ENCODE measurements at regions not wholly inside any gene's neighbourhood (a gene's known extent, or its start where the extent isn't known, plus 50 kb on each side); places are given as distances from the start of the nearest gene placed in this dataset.

GRCh38 chr5:57845025-57845424 is 362.4 kb upstream of the ACTBL2 start:
- H3K36me3 ChIP-seq (ENCODE audit: insufficient read depth, low read length) = no peaks in the 10 kb centered on the region
- H3K4me3 Mint-ChIP-seq = no peak overlapping the region
- no peaks in the 10 kb centered on the region for H3K4me1 ChIP-seq (ENCODE audit: insufficient read depth, low read length)
- no peaks in the 10 kb centered on the region for H3K9me3 ChIP-seq (ENCODE audit: low read length)
- no peaks in the 10 kb centered on the region for H3K4me1 Mint-ChIP-seq
- no peaks in the 10 kb centered on the region for H3K36me3 Mint-ChIP-seq
- H3K27ac Mint-ChIP-seq = no peak overlapping the region
- H3K4me3 ChIP-seq (ENCODE audit: low read length) = no peak overlapping the region
- peaks cover 0 to 2% (median 0%) of the 10 kb centered on the region in 5 donors for H3K9me3 Mint-ChIP-seq
- H3K27ac ChIP-seq (ENCODE audit: low read depth, low read length) = no peak overlapping the region
- no peaks in the 10 kb centered on the region for H3K27me3 ChIP-seq (ENCODE audit: insufficient read depth, low read length, poor library complexity, severe bottlenecking)
- ChIA-PET CTCF (no interaction called here), POLR2A (no interaction called here)
- no peak for DNase-seq
- no peaks in the 10 kb centered on the region for H3K27me3 Mint-ChIP-seq

- H3K9me3 ChIP-seq (ENCODE audit: low read length) = no peaks in the 10 kb centered on the region
- H3K36me3 ChIP-seq (ENCODE audit: insufficient read depth, low read length) = no peaks in the 10 kb centered on the region
- Mint-ChIP-seq H3K27ac (no peak overlapping the region), H3K4me1 (no peaks in the 10 kb centered on the region), H3K36me3 (no peaks in the 10 kb centered on the region), H3K4me3 (no peak overlapping the region), H3K27me3 (no peaks in the 10 kb centered on the region), H3K9me3 (peaks cover 0 to 2% (median 0%) of the 10 kb centered on the region in 5 donors)
- ChIA-PET POLR2A (no interaction called here), CTCF (no interaction called here)
- H3K27me3 ChIP-seq (ENCODE audit: insufficient read depth, low read length, poor library complexity, severe bottlenecking) = no peaks in the 10 kb centered on the region
- H3K4me3 ChIP-seq (ENCODE audit: low read length) = no peak overlapping the region
- DNase-seq = no peak
- H3K4me1 ChIP-seq (ENCODE audit: insufficient read depth, low read length) = no peaks in the 10 kb centered on the region
- H3K27ac ChIP-seq (ENCODE audit: low read depth, low read length) = no peak overlapping the region
These were observed 361.8 kb upstream of the ACTBL2 start for GRCh38 chr5:57844410-57844809.

GRCh38 chr5:57843059-57843367 is 360.4 kb upstream of the ACTBL2 start:
- H3K9me3 ChIP-seq (ENCODE audit: low read length) = no peaks in the 10 kb centered on the region
- no peak for DNase-seq
- no peaks in the 10 kb centered on the region for H3K36me3 ChIP-seq (ENCODE audit: insufficient read depth, low read length)
- Mint-ChIP-seq H3K27me3 (no peaks in the 10 kb centered on the region), H3K4me1 (no peaks in the 10 kb centered on the region), H3K36me3 (no peaks in the 10 kb centered on the region), H3K9me3 (peaks cover 0 to 2% (median 0%) of the 10 kb centered on the region in 5 donors), H3K27ac (no peak overlapping the region), H3K4me3 (no peak overlapping the region)
- no peaks in the 10 kb centered on the region for H3K27me3 ChIP-seq (ENCODE audit: insufficient read depth, low read length, poor library complexity, severe bottlenecking)
- H3K27ac ChIP-seq (ENCODE audit: low read depth, low read length) = no peak overlapping the region
- H3K4me1 ChIP-seq (ENCODE audit: insufficient read depth, low read length) = no peaks in the 10 kb centered on the region
- POLR2A ChIA-PET = no interaction called here
- H3K4me3 ChIP-seq (ENCODE audit: low read length) = no peak overlapping the region
- CTCF ChIA-PET = no interaction called here

DNA sequence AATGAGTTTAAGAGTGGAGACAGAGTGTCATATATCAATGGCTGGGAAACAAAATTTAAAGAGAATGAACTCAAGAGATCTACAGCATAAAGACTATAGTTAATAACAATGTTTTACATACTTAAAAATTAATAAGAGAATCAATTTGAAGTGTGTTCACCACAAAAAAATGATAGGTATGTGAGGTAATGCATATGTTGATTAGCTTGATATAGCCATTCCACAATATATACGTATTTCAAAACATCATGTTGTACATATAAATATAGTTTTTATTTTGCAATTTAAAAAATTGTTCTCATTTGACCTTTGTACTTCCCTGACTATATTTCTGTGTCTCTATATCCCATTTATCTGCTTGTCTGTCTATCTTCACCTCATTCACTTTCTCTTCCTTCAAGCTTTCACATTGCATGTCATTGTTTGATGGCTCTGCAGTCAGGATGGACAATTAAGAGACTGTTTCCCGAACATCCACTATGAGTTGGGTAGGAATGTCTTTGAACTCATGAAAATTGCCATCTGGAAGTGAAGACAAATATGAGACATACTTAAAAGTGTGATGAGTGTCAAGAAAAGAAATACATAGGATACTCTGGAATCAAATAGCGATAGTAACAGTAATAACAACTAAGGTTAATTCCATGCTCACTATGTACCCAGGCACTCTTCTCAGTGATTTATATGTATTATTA is 359.9 kb upstream of the ACTBL2 start:
- H3K4me3 ChIP-seq (ENCODE audit: low read length) = no peak overlapping the region
- no peaks in the 10 kb centered on the region for H3K9me3 ChIP-seq (ENCODE audit: low read length)
- POLR2A ChIA-PET = no interaction called here
- no peaks in the 10 kb centered on the region for H3K36me3 ChIP-seq (ENCODE audit: insufficient read depth, low read length)
- no peaks in the 10 kb centered on the region for H3K27me3 ChIP-seq (ENCODE audit: insufficient read depth, low read length, poor library complexity, severe bottlenecking)
- no peak overlapping the region for H3K4me3 Mint-ChIP-seq
- H3K36me3 Mint-ChIP-seq = no peaks in the 10 kb centered on the region
- no peaks in the 10 kb centered on the region for H3K27me3 Mint-ChIP-seq
- no peak for DNase-seq
- H3K9me3 Mint-ChIP-seq = peaks cover 0 to 2% (median 0%) of the 10 kb centered on the region in 5 donors
- H3K27ac Mint-ChIP-seq = no peak overlapping the region
- no peak overlapping the region for H3K27ac ChIP-seq (ENCODE audit: low read depth, low read length)
- H3K4me1 ChIP-seq (ENCODE audit: insufficient read depth, low read length) = no peaks in the 10 kb centered on the region
- no peaks in the 10 kb centered on the region for H3K4me1 Mint-ChIP-seq
- CTCF ChIA-PET = no interaction called here

DNA sequence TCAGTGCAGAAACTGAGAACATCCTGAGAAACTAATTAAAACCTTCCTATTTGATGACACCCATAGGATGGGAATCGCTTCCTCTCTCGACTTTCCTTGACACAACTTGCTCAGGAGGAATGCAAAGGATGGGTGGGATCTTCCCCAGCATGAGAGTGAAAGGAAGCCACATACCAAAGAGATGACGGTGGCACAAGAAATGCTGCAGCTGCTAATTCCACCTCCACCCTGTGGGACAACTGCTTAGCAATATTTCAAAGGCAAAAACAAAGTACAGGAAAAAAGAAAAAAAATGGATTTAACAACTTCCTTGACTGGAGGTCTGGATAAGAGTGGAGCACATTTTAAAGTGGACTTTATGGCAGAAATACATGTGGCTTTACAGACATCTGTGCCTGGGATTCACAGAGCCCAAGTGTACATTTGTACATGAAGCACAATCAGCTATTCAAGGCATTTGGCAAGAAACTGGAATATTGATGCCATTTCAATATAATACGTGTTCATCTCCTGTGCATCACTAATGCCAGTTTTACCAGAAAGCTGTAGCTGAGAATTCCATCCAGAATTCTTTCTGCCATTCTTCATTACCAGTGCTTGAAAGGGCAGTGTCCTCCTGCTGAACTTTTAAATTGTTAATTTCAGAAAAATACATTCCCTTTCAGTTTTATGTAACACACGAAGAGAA is 359.2 kb upstream of the ACTBL2 start:
- Histone ChIP-seq H3K36me3 (ENCODE audit: insufficient read depth, low read length) (no peaks in the 10 kb centered on the region), H3K4me3 (ENCODE audit: low read length) (no peak overlapping the region), H3K27me3 (ENCODE audit: insufficient read depth, low read length, poor library complexity, severe bottlenecking) (no peaks in the 10 kb centered on the region), H3K9me3 (ENCODE audit: low read length) (no peaks in the 10 kb centered on the region), H3K27ac (ENCODE audit: low read depth, low read length) (no peak overlapping the region), H3K4me1 (ENCODE audit: insufficient read depth, low read length) (no peaks in the 10 kb centered on the region)
- no peak for DNase-seq
- no peak overlapping the region for H3K4me3 Mint-ChIP-seq
- CTCF ChIA-PET = no interaction called here
- no peaks in the 10 kb centered on the region for H3K27me3 Mint-ChIP-seq
- POLR2A ChIA-PET = no interaction called here
- peaks cover 0 to 2% (median 0%) of the 10 kb centered on the region in 5 donors for H3K9me3 Mint-ChIP-seq
- no peaks in the 10 kb centered on the region for H3K36me3 Mint-ChIP-seq
- no peaks in the 10 kb centered on the region for H3K4me1 Mint-ChIP-seq
- no peak overlapping the region for H3K27ac Mint-ChIP-seq

GRCh38 chr5:57839437-57840079 is 356.9 kb upstream of the ACTBL2 start:
- Histone ChIP-seq H3K36me3 (ENCODE audit: insufficient read depth, low read length) (no peaks in the 10 kb centered on the region), H3K4me3 (ENCODE audit: low read length) (no peak overlapping the region), H3K27ac (ENCODE audit: low read depth, low read length) (no peak overlapping the region), H3K27me3 (ENCODE audit: insufficient read depth, low read length, poor library complexity, severe bottlenecking) (no peaks in the 10 kb centered on the region), H3K4me1 (ENCODE audit: insufficient read depth, low read length) (no peaks in the 10 kb centered on the region), H3K9me3 (ENCODE audit: low read length) (no peaks in the 10 kb centered on the region)
- Mint-ChIP-seq H3K4me1 (no peaks in the 10 kb centered on the region), H3K4me3 (no peak overlapping the region), H3K27ac (no peak overlapping the region), H3K27me3 (no peaks in the 10 kb centered on the region), H3K9me3 (peaks cover 0 to 2% (median 0%) of the 10 kb centered on the region in 5 donors), H3K36me3 (no peaks in the 10 kb centered on the region)
- CTCF ChIA-PET = no interaction called here
- POLR2A ChIA-PET = no interaction called here
- DNase-seq = no peak

GRCh38 chr5:57839025-57839424 is 356.4 kb upstream of the ACTBL2 start:
- H3K36me3 Mint-ChIP-seq = no peaks in the 10 kb centered on the region
- Histone ChIP-seq H3K27me3 (ENCODE audit: insufficient read depth, low read length, poor library complexity, severe bottlenecking) (no peaks in the 10 kb centered on the region), H3K4me1 (ENCODE audit: insufficient read depth, low read length) (no peaks in the 10 kb centered on the region), H3K9me3 (ENCODE audit: low read length) (no peaks in the 10 kb centered on the region), H3K4me3 (ENCODE audit: low read length) (no peak overlapping the region), H3K36me3 (ENCODE audit: insufficient read depth, low read length) (no peaks in the 10 kb centered on the region), H3K27ac (ENCODE audit: low read depth, low read length) (no peak overlapping the region)
- H3K4me3 Mint-ChIP-seq = no peak overlapping the region
- H3K4me1 Mint-ChIP-seq = no peaks in the 10 kb centered on the region
- H3K27me3 Mint-ChIP-seq = no peaks in the 10 kb centered on the region
- H3K27ac Mint-ChIP-seq = no peak overlapping the region
- peaks cover 0 to 2% (median 0%) of the 10 kb centered on the region in 5 donors for H3K9me3 Mint-ChIP-seq
- CTCF ChIA-PET = no interaction called here
- POLR2A ChIA-PET = no interaction called here
- no peak for DNase-seq

DNA sequence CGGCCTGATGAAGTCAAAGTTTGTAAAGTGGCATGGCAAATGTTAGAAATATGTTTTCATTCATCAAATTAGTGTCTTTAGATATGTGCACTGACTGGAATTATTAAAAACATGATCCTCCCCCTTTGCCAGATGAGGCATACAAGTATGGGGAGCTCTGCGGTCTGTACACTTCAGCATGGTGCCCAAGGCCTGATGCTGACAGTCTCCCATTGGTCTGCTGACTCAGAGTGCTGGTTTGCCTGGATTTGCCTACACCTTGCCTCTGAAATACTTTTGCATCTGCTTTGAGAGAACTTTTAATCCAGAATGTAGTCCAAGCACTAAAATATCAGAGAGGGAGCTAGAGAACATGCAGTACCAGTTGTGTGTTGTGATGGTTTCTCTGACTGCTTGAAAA is 354.3 kb upstream of the ACTBL2 start:
- no peak for DNase-seq
- Histone ChIP-seq H3K27me3 (ENCODE audit: insufficient read depth, low read length, poor library complexity, severe bottlenecking) (no peaks in the 10 kb centered on the region), H3K36me3 (ENCODE audit: insufficient read depth, low read length) (no peaks in the 10 kb centered on the region), H3K27ac (ENCODE audit: low read depth, low read length) (no peak overlapping the region), H3K4me1 (ENCODE audit: insufficient read depth, low read length) (no peaks in the 10 kb centered on the region), H3K9me3 (ENCODE audit: low read length) (no peaks in the 10 kb centered on the region), H3K4me3 (ENCODE audit: low read length) (no peak overlapping the region)
- POLR2A ChIA-PET = no interaction called here
- H3K9me3 Mint-ChIP-seq = peaks cover 0 to 2% (median 0%) of the 10 kb centered on the region in 5 donors
- CTCF ChIA-PET = no interaction called here
- H3K27ac Mint-ChIP-seq = no peak overlapping the region
- H3K4me3 Mint-ChIP-seq = no peak overlapping the region
- H3K4me1 Mint-ChIP-seq = no peaks in the 10 kb centered on the region
- no peaks in the 10 kb centered on the region for H3K36me3 Mint-ChIP-seq
- no peaks in the 10 kb centered on the region for H3K27me3 Mint-ChIP-seq

All from CD8-positive, alpha-beta memory T cell (primary cell).